Ectodermal cell (in vitro differentiated cells): ENCODE measurements at regions not wholly inside any gene's neighbourhood (a gene's known extent, or its start where the extent isn't known, plus 50 kb on each side); places are given as distances from the start of the nearest gene placed in this dataset.

Experiments used
- H3K27ac ChIP-seq: 2 replicates; pipeline ENCODE4 v1.7.0; 2013; ENCODE audit warnings: mild to moderate bottlenecking, low read depth, low read length; ENCODE audit not compliant: insufficient read depth, poor library complexity, severe bottlenecking
- H3K27me3 ChIP-seq: 2 replicates; pipeline ENCODE4 v1.7.0; 2013; ENCODE audit warnings: mild to moderate bottlenecking, low read length; ENCODE audit not compliant: insufficient read depth, control insufficient read depth, poor library complexity, severe bottlenecking
- H3K36me3 ChIP-seq: one replicate; pipeline ENCODE4 v1.7.0; 2013; ENCODE audit warnings: low read length; ENCODE audit not compliant: control insufficient read depth, insufficient read depth
- H3K4me1 ChIP-seq: one replicate; pipeline ENCODE4 v1.7.0; 2013; ENCODE audit warnings: low read length; ENCODE audit not compliant: control insufficient read depth, insufficient read depth
- H3K4me3 ChIP-seq: 2 replicates; pipeline ENCODE4 v1.7.0; 2013; ENCODE audit warnings: low read depth, low read length, control low read depth; ENCODE audit not compliant: insufficient read depth
- H3K9me3 ChIP-seq: 2 replicates; pipeline ENCODE4 v1.7.0; 2013; ENCODE audit warnings: mild to moderate bottlenecking, low read length, moderate library complexity; ENCODE audit not compliant: control insufficient read depth
- WGBS, 2 experiments: methylation state at CpG; one replicate each; pipeline ENCODE4 v1.1.7; 2013; ENCODE audit warnings: missing lambda C conversion rate in 2 of 2; 5-methylcytosine and 5-hydroxymethylcytosine counted together

DNA sequence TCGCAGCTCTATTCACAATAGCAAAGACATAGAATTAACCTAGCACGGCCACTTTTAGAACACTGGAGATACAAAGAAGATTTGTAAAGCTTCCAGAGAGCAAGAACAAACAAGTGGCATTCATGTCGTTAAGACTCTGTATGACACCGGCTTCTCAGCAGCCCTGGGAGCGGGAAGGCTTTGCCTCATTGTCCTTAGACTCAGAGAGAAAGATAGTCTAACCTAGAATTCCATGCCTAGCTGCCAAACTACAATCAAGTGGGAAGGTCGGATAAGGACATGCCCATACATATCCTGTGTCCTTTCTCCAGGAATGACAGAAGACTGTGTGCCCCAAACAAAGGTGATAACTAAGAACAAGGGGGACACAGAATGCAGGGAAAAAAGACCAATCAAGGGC, 1038.3 kb downstream of the BCL11B start:
- 45 to 49% methylated on average over 6 of the region's 6 CpGs for WGBS, 2 experiments
- no peak overlapping the region for H3K27ac ChIP-seq

DNA sequence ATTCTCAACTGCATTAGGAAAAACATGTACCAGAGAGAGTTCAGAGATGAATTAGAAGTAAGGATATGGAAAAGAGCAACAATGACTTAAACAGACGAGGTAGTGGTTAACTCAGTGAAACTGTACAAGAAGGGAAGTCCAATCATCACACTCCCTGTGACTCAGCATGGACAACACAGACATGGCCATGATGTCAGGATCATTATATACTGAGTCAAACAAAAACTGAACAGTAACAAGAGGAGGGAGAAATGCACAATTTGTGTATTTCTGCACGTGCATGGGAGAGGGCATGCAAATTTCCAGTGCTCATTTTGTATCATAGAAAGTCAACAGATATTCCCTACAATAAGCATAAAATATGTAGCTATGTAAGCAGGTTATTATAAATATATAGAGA, 1037.8 kb downstream of the BCL11B start:
- Histone ChIP-seq H3K27ac (no peak overlapping the region), H3K4me3 (no peak overlapping the region), H3K36me3 (no peaks in the 10 kb centered on the region), H3K27me3 (no peaks in the 10 kb centered on the region), H3K9me3 (no peaks in the 10 kb centered on the region), H3K4me1 (no peaks in the 10 kb centered on the region)
- WGBS, 2 experiments, result 90 to 91% methylated on average over 1 to 2 of the region's 2 CpGs

More for the DNA sequence above, 1038.3 kb downstream of the BCL11B start:
- H3K9me3 ChIP-seq, result no peaks in the 10 kb centered on the region
- no peak overlapping the region for H3K4me3 ChIP-seq
- no peaks in the 10 kb centered on the region for H3K4me1 ChIP-seq
- no peaks in the 10 kb centered on the region for H3K27me3 ChIP-seq
- no peaks in the 10 kb centered on the region for H3K36me3 ChIP-seq

DNA sequence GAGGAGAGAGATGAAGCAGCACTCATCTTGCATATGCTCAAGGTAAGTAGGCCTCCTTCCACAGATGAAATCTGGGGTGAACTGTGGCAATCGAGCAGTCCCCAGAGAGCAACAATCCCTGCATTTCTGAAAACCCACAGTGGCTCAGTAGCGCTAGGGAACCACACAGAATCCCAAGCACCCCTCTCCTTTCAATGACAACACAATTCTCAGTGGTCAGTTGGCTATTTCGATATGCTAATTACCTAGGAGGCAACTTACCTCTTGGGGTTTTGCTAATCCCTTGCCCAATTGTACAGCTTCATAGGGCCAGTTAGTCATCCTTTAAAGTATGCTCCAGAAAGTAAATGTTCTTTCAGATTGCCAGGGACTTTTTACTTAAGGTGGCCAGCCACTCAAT, 1035.7 kb downstream of the BCL11B start:
- 95 to 96% methylated on average over 3 of the region's 3 CpGs for WGBS, 2 experiments
- H3K9me3 ChIP-seq, result no peaks in the 10 kb centered on the region

DNA sequence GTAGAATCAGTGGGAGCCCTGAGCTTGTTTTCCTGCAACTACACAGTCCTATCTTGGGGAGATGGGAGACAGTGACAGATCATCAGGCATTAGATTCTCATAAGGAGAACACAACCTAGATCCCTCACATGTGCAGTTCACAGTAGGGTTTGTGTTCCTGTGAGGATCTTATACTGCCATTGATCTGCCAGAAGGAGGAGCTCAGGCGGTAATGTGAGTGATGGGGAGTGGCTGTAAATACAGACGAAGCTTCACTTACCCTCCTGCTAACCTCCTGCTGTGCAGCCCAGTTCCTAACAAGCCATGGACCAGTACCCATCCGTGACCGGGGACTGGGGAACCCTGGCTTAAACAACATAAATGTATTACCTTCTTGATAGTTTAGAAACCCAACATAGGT, 1034.1 kb downstream of the BCL11B start:
- Histone ChIP-seq H3K4me1 (no peaks in the 10 kb centered on the region), H3K9me3 (no peaks in the 10 kb centered on the region), H3K27me3 (no peaks in the 10 kb centered on the region), H3K27ac (no peak overlapping the region), H3K4me3 (no peak overlapping the region), H3K36me3 (no peaks in the 10 kb centered on the region)
- 88 to 98% methylated on average over 4 of the region's 4 CpGs for WGBS, 2 experiments

More for the DNA sequence above, 1035.7 kb downstream of the BCL11B start:
- Histone ChIP-seq H3K36me3 (no peaks in the 10 kb centered on the region), H3K4me1 (no peaks in the 10 kb centered on the region), H3K27me3 (no peaks in the 10 kb centered on the region), H3K4me3 (no peak overlapping the region), H3K27ac (no peak overlapping the region)

DNA sequence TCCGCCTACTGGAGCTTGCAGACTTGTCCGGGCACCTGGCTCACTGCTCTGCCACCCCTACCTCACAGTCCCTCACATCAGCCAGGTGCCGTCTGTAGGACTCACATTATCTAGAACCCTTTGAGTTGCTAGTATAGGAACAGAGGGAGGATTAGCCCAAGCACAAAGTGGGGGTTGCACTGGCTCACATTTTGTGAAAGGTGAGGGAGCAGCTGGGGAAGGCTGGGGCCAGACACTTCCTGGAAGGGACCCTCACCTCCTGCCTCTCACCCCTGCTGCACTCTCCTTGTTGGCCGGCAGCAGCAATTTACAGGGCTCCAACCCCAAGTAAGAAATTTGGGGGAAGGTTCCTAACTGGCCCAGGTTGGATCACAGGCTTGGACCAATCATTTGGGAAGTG, 1031.6 kb downstream of the BCL11B start:
- no peak overlapping the region for H3K4me3 ChIP-seq
- H3K36me3 ChIP-seq, result no peaks in the 10 kb centered on the region
- no peaks in the 10 kb centered on the region for H3K9me3 ChIP-seq
- no peaks in the 10 kb centered on the region for H3K27me3 ChIP-seq
- WGBS, 2 experiments, result 91 to 98% methylated on average over 4 of the region's 4 CpGs
- no peaks in the 10 kb centered on the region for H3K4me1 ChIP-seq
- no peak overlapping the region for H3K27ac ChIP-seq

DNA sequence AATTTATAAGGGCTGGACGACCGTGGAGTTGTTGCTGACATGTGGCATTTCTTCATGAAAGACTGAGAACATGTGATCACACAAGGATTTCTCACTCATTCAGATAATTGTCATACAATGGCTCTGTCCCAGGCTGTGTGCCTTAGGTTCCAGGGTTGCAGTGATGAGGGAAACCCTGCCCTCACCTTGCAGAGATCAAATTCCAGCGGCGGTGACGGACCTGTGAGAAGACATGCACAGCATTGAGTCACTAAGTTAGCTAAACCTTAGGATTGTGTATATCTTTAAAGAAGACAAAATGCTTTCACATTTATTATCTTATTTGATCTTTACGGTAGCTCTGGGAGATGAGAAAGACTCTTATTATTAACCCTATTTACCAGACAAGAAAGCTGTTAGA, 1029.1 kb downstream of the BCL11B start:
- no peaks in the 10 kb centered on the region for H3K36me3 ChIP-seq
- H3K9me3 ChIP-seq, result no peaks in the 10 kb centered on the region
- H3K4me1 ChIP-seq, result no peaks in the 10 kb centered on the region
- H3K27me3 ChIP-seq, result no peaks in the 10 kb centered on the region
- WGBS, 2 experiments, result 93 to 98% methylated on average over 5 of the region's 6 CpGs
- no peak overlapping the region for H3K27ac ChIP-seq
- no peak overlapping the region for H3K4me3 ChIP-seq

DNA sequence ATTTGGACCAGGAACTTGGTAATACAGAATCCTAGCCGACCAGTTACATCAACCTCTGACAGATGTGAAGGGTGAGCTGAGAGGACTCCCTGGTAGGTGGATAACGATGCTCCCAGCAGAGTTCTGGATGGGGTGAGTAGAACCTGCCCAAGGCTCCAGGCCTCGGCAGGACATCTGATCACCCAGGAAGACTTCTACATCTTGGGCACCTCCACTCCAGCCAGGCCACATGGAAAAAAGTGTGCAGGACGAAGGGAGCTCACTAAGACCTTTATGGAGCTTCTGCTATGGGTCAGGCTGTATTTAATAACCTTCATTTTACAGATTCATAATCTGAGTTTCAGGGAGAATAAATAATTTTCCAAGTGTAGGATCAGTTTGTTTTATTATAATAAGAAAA, 1028.7 kb downstream of the BCL11B start:
- Histone ChIP-seq H3K4me3 (no peak overlapping the region), H3K4me1 (no peaks in the 10 kb centered on the region), H3K27ac (no peak overlapping the region), H3K36me3 (no peaks in the 10 kb centered on the region), H3K9me3 (no peaks in the 10 kb centered on the region), H3K27me3 (no peaks in the 10 kb centered on the region)
- WGBS, 2 experiments, result 90 to 91% methylated on average over 4 of the region's 4 CpGs

DNA sequence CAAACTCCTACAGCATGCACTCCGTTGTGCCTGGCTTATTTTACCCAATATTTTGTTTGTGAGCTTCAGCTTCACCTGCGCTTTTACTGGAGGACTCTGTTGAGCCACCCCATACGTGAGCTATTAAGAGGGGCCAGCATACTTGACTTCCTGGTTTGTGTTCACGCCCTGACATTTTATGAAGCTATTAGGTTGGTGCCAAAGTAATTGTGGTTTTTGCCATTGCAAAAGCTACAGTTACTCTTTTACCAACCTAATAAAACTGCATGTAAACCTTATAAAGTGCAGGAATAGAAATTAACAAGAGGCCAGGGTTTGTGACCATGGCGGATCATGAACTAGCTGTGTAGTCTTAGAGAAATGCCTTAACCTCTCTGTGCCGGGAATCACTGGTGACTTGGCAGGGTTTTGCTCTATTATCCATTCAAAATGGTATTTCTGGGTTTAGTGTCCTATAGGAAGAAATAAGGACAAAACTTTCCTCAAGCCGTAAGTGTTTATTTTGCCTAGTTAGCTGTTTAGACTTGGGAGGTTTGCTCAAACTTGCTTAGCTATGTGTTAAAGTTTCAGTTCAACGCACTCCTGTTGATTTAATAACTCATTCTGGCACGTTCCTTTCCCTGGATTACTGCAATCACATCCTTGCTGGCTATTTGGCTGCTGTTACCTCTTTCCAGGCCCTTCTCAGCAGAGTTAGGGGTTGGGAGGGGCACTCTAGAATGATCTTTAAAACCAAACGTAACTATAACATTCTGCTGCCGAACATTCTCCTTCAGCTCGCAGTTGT, 1027.6 kb downstream of the BCL11B start:
- Histone ChIP-seq H3K27me3 (no peaks in the 10 kb centered on the region), H3K4me3 (no peak overlapping the region), H3K27ac (no peak overlapping the region), H3K4me1 (no peaks in the 10 kb centered on the region), H3K36me3 (no peaks in the 10 kb centered on the region), H3K9me3 (no peaks in the 10 kb centered on the region)
- 88 to 91% methylated on average over 11 to 12 of the region's 12 CpGs for WGBS, 2 experiments

DNA sequence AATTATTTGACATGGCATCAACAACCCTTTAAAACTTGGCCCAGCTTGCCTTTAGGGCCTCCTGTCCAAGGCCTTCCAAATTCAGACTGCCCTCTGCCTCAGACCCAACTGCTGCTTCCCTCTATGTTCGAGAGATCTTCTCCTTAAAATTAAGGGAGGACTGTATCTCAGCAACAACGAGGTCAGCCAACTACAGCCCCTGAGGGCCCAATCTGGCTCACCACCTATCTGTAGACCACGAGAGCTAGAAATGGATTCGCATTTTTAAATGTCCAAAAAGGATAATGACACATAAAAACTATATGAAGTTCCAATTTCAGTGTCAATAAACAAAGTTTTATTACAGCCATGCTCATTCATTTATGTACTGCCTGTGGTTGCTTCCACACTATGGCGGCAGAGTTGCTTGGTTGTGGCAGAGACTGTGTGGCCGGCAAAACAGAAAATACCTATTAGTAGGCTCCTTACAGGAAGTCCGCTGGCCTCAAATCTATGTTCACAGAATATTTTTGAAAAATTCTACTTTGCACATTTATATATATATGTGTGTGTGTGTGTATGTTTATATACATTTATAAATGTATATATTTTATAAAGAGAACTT, 1026.9 kb downstream of the BCL11B start:
- no peak overlapping the region for H3K27ac ChIP-seq
- no peaks in the 10 kb centered on the region for H3K4me1 ChIP-seq
- WGBS, 2 experiments, result 93 to 96% methylated on average over 6 of the region's 7 CpGs
- no peaks in the 10 kb centered on the region for H3K9me3 ChIP-seq
- H3K36me3 ChIP-seq, result no peaks in the 10 kb centered on the region
- H3K27me3 ChIP-seq, result no peaks in the 10 kb centered on the region
- no peak overlapping the region for H3K4me3 ChIP-seq

DNA sequence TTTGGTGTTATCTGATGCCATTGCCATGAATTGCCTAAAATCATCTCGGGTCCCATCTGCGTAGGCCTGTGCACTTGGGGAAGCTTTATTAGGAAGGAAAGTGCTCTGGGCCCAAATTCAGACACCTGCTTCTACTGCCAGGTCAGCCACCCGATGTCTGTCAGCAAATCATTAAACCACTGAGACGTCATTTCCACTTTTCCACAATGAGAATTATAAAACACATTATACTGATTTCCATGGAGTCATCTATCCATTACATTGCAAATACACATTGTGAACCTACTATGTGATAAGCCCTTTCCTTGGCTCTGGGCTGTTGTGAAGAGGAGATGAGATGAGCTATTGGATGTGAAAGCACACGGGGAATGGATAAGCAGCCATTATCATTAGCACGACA, 1022.9 kb downstream of the BCL11B start:
- Histone ChIP-seq H3K4me3 (no peak overlapping the region), H3K27me3 (no peaks in the 10 kb centered on the region), H3K27ac (no peak overlapping the region), H3K9me3 (no peaks in the 10 kb centered on the region), H3K36me3 (no peaks in the 10 kb centered on the region), H3K4me1 (no peaks in the 10 kb centered on the region)
- 89 to 92% methylated on average over 6 of the region's 6 CpGs for whole genome bisulfite sequencing, 2 experiments
